ENCODE measurements at regions not wholly inside any gene's neighbourhood (a gene's known extent, or its start where the extent isn't known, plus 50 kb on each side); places are given as distances from the start of the nearest gene placed in this dataset.
A peak's percentile ranks its signal among the peaks of the same experiment; 100 is the strongest.
"Not testable (repeated sequence)": the region's sequence is repeated elsewhere in the genome, so short reads cannot be mapped to it uniquely, and the experiment has no call there.

DNA sequence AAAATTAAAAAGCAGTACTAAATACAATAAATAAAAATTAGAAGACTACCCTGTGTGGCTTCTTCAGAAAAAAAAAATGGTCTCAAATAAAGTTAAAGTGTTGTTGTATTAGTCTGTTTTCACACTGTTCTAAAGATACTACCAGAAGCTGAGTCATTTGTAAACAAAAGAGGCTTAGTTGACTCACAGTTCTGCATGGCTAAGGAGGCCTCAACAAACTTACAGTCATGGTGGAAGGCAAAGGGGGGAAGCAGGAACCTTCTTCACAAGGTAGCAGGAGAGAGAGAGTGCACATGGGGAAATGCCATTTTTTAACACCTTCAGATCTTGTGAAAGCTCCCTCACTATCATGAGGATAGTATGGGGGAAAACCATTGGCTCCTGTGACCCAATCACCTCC is 612.8 kb downstream of the RNF144A start:
- DNase-seq (ENCODE audit: low spot score): no peak

DNA sequence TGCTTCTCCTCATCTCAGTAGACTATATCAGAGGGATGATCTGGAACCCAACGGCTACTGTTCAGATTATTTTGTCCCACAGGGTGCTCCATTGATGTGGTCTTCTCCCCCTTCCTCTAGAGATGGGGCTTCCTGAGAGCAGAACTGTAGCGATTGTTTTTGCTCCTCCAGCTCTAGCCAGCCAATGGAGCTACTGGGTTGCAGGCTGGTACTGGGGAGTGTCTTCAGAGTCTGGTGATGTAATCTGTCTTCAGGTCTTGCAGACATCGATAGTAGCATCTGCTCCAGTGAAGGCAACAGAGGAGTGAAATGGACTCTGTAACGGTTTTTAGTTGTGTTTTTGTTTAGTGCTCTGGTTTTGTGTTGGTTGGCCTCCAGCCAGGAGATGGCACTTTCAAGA is 621.9 kb downstream of the RNF144A start:
- DNase-seq (ENCODE audit: low spot score): no peak

DNA sequence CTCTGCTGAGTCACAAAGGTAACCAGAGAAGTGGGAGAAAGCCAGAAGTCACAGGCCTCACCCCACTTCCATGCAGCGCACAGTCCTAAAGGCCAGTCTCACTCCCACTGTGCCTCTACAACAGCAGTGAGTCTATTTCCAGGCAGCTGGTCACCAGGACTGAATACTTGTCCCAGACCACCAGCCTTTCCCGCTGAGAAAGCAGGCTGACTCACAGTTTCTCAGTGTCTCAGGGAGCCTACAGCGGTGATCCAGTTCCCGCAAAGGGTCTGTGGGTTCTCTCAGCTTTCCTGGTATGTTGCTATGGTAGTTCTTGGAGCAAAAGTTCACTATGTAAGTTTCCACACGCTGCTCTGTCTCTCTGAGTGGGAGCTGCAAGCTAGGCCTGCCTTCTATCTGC is 622.5 kb downstream of the RNF144A start:
- DNase-seq (ENCODE audit: low spot score): no peak

DNA sequence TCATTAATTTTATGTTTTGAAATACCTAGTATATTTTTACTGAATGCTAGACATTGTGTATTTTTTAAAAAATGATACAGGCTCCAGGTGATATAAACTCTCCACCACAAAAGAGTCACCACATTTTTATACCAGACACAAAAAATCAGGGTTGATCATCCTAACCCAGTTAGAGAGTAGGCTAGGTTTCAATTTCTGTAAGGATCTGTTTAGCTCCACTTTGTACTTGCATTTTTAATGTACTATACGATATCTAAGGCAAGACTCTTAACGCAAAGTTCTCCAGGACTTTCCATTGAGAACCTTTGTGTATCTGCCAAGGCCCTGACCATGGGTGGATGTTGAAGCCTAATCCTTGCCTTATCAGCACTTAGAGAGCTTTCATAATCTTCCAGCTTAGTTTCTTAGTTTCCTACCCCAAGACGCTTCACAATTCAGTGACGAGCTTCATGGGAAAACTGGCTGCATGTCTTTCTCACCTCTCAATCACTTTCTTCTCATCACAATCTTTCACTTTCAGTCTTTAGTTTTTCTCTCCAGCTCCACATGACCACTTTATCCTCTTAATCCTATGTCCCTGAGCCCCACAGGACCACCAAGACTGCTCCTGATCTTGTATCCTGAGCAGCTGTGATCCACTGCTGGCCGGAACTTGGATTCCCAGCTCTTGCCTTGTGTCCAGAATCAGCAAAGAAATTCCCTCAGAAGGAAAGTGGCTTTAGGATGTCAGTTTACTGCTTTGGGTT is 635.8 kb downstream of the RNF144A start:
- no peak for DNase-seq (ENCODE audit: low spot score)

DNA sequence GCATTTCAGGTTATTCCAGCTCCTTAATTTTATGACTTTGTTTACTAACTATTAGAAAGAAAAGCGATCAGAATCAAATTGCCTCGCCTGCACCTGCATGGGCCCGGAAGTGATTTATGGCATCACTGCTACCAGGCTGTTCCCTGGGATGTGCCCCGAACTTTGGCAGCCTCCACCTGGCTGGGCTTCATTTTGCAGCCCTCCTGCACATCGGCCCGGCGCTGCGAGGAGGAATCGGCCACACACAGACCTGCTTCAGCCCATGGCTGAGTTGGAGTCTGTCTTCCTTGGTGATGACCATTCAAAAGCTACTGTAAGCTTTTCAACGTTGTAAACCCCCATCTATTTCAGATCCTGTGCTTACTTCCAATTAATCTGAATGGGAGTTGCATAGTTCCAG is 638.0 kb downstream of the RNF144A start:
- no peak for DNase-seq (ENCODE audit: low spot score)

DNA sequence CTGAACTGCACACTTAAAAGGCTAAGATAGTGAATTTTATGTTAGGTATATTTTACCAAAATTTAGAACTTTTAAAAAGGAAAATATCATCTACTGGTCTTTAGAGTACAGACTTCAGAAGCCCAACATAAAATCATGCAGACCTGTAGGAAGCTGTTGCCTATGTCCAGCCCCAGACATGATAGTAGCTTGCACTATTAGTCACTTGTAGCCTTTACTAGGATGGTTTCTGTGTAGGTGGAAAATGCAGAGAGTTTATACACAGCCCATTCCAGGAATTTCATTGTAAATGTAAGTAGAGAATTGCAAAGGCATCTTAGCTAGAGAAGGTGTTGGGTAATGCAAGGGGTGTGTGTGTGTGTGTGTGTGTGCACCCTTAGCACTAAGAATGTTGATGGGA is 640.2 kb downstream of the RNF144A start:
- DNase-seq (ENCODE audit: low spot score): no peak

DNA sequence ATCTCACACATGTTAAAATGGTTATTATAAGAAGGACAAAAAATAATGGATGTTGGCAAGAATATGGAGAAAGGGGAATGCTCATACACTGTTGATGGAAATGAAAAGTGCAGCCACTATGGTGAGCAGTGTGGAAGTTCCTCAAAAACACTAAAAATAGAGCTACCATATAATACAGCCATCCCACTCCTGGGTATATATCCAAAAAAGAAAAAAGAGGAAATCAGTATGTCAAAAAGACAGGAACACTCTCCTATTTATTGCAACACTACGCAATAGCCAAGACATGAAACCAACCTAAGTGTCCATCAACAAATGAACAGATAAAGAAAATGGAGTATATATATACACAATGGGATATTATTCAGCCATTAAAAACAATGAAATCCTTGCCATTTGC is 642.6 kb downstream of the RNF144A start:
- DNase-seq (ENCODE audit: low spot score): no peak

DNA sequence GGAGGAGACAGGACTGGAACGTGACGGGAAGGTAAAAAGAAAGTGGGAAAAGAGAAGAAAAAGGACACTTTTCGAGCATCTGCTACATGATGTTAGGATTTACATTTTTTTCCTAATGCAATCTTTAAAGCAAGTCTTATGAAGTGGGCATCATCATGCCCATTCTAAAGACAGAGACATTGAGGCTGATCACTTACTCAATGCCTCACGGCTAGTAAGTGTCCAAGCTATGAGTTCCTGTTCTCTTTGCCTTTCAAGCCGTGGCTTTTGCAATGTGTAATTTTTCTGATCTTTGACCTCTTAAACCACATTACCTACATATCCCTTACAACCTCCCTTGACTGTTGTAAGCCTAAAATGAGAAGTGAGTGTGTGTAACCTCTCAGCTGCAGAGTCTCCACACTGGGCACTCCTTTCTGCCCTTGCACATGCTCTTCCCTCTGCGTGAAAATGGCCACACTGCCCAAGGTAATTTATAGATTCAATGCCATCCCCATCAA is 649.2 kb downstream of the RNF144A start:
- no peak for DNase-seq (ENCODE audit: low spot score)

DNA sequence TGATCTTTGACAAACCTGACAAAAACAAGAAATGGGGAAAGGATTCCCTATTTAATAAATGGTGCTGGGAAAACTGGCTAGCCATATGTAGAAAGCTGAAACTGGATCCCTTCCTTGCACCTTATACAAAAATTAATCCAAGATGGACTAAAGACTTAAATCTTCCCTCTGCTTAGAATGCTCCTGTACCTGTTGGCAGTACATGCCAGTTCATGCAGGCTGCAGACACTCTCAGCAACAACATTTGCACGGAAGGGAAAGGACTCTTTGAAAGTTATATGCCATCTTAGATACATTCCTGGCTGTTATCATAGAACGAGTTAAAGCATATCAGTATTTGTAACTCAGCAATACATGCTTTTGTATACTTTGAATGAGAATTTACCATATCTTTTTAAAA is 649.9 kb downstream of the RNF144A start:
- not testable (repeated sequence) for DNase-seq (ENCODE audit: low spot score)

DNA sequence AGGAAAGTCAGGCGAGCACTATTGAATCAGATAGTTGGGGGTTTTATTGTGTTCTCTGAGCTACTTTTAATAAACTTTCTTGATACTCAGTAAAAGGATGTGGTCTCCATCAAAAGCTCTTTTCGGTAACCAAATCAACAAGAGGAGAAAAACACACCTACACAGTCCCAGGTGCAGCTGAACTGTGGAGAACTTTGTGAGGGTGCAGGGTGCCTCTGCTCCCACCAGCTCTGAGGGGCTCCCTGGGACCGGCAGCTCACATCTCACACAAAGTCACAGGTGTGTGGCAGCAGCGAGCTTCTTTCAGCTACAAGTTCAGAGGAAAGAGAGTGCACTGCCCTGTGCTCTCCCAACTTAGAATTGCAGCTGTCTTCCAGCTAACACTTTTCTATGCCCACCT is 650.4 kb downstream of the RNF144A start:
- DNase-seq (ENCODE audit: low spot score): no peak

DNA sequence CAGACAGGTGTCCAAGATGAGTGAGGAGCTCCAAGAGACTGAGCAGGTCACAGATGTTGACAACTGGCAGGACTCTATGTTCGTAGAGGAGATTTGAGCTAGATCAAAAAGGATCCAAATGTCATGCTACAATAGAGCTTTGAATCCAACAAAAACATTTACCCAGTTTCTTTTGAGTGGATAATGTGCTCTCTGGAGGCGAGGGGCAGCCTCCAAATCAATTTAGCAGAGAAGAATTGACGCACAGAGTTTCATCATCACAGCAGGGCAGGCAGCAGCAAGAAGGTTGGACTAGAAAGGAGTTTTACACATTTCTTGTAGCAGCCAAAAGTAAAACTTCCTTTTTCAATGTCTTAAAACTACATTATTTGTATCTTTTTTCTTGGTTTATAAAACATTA is 653.0 kb downstream of the RNF144A start:
- no peak for DNase-seq (ENCODE audit: low spot score)

DNA sequence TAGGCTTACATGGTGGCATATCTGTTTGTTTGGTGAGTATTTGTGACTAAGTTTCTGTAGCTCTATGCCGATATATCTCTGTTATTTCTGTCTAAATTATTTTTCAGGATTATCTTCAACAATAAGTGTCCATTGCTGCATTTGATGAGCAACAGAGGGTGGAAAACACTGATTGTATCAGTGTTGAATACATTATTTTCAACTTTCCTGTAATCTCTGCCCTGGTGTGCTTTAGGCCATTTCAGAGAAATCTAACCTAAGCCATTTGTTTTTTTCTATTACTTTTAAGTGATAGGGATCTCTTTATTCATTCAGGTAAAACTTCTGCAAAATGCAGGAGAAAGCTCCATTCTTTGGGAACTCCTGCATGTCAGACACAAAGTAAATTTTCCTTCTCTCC is 654.5 kb downstream of the RNF144A start:
- DNase-seq (ENCODE audit: low spot score): no peak

DNA sequence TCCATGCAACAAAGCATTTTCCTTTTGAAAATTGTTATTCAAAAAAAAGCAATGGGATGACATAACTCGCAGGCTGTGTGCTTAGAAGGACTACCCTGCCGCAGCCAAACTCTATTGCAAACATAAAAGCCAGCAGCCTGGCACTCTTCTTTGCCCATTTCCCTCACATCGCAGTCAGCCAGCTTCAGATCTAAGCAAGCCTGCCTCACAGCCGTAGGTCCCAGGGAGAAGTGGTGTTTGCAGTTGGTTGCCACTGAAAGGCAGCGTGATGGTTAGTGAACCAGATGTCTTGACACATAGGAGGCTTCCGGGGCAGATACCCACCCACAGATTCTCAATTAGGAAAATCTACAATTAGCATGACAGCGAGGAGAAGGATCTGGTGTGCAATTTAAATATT is 655.2 kb downstream of the RNF144A start:
- DNase-seq (ENCODE audit: low spot score): no peak

DNA sequence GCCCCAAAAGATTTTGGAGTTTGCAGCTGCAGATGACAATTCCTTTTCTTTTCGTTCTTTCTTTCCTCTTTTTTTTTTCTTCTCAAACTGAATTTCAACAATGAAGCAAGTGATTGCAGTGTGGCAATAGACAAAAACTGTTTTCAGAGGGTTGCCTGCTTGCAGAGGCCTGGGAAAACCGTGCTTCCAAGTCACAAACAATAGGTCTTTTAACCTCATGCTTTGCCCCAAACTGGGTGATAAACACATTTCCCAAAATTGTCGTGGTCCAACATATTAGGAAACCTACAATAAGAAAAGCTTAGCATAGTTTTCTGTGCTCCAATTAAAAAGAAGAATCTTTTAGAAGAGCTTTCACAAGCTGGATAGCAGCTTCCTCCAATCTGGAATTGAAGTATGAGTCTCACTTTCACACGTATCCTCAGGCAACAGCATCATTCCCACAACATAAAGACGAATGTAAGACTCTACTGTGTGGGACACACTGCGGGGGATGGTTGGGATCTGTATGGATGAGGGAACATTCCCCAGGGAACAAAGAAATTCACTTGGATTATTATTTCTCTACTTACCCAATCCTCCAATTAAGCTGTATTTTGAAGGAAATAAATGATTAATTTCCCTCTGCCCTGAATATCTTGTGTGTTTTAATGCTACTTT is 656.1 kb downstream of the RNF144A start:
- peak; percentile 87 for DNase-seq (ENCODE audit: low spot score)

DNA sequence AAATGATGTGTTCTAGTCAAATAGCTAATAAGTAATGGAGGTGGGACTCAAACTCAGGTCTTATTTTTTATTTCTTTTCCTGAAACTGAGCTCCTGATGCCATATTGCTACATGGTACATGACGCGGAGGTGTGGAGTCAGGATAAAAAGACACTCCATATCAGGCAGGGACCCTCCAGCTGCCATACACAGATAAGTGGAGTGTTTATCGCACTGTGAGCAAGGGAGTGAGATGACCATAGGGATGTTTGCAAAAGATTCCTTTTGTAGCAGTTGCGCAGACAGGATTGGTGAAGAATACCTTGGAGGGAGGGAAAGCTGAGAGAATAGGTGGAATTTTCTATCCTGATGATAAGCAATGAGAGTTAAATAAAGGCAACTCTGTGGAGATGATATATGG is 657.2 kb downstream of the RNF144A start:
- no peak for DNase-seq (ENCODE audit: low spot score)

DNA sequence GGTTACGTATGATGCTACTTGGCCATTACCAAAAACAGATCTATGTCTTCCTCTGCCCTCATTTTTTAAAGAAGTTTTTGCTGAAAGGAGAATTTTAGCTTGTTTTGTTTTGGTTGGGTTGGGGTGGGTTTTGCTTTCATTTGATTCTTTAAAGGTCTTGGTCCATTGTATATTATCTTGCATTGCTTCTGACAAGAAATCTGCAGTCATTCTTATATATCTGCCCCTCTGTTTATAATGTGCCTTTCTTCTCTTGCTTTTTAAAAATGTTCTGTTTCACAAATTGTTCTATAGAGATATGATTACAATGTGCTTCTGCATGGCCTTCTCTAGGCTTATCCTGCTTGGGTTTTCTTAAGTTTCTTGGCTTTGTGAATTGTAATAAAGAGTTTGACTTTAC is 660.6 kb downstream of the RNF144A start:
- DNase-seq (ENCODE audit: low spot score): no peak

DNA sequence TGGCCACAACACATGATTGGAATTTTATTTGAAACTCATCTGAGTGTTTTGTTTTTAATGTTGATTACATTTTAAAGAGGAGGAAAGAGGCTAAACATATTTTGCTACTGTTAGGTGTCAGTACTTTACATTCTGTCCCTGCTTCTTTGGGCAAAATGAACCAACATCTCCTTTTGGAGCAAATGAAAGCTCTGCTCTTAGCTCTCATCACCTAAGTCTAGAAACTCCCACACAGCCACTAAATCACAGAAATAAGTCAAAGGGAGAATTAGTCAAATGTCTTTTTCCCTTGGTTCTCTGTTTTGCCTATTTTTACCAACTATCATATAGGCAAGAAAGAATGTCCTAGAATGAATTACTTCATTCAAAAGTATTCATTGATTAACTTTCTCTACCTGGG is 666.8 kb downstream of the RNF144A start:
- no peak for DNase-seq (ENCODE audit: low spot score)

DNA sequence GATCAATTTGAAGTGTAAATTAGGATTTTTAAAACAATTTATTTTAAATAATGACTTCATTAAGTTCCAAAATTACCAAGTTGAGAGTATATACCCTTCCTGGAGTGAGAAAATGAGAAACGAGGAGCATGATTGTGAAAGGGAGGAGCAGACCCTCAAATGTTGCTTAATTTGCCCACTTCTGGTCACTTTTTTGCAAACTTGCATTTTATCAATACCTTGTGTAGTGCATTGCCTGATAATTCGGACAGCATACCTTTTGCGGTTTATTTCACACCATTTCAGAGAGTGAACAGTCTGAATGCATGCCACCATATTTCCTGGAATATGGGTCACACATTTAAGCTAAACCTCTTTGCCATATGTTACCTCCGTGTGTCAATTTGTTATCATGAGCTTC is 669.7 kb downstream of the RNF144A start:
- DNase-seq (ENCODE audit: low spot score): no peak

DNA sequence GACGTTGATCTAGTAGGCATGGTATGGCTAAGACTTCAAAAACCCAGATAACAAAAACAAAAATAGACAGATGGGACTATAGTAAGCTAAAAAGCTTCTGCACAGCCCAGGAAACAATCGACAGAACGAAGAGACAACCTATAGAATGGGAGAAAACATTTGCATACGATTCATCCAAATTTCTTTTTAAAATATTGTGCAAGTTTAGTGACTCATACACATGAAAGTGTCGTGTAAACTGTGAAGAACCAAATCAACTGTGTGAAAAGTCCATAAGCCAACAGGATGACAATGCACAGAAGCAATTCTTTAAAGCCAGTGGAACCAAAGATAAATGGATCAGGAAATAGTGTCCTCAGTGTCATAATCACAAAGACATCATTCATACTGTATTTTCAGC is 671.1 kb downstream of the RNF144A start:
- DNase-seq (ENCODE audit: low spot score): peak; percentile 41

DNA sequence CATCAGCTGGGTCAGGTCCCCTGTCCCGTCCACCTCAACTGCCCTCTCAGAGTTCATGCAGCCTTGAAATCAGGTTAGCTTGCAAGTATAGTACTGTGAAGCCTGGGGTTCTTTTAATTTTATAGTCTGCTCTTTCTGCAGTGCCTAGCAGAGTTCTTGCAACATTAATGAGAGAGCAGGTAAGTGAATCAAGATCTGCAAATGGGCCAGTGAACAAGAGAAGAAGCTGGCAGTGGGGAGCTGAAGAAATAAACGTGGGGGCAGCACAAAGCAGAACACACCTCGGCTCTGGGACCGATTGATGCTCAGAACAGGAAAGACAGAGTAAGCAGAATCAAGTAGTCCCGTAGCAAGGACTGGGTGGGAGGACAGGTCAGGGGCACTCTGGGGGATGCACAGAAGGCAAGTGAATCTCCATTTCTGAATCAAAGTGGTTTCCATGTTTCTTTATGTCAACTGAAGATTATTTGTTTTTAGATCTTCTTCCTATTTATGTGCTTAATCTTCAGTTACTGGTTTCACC is 675.5 kb downstream of the RNF144A start:
- DNase-seq (ENCODE audit: low spot score): no peak

DNA sequence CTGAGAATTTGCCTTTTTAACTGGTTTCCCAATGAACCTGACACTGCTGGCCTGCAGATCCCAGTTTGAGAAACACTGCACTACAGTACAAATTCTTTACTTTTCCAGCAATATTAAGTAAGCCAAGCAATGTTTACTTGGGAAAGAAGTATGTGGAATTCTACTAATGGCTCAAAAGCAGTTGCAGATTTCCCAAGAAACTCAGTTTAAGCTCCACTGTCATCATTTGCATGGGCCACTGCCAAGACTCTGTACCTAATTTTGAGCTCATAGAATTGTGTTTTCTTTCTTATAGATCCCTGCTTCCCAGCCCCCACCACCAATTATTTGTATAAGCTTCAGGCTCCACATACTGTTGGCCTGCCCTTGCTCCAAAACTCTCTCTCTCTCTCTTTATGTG is 676.1 kb downstream of the RNF144A start:
- no peak for DNase-seq (ENCODE audit: low spot score)

DNA sequence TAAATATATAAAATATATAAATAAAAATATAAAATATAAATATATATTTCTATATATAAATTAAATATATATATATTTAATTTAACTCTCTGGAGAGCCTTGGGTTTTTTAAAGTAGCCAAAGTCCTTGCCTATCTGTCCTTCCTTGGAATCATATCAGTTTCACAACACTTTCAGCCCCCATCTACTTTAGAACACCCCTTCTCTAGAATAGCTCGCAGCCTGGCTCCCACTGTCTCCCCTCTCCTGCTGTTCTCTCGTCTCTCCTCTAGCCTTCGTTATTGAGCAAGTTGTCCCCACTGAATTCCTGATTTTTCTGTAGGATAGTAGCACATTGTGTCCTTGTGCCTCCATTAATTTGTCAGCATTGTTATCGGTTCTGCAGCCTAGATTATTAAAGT is 677.0 kb downstream of the RNF144A start:
- DNase-seq (ENCODE audit: low spot score): no peak

DNA sequence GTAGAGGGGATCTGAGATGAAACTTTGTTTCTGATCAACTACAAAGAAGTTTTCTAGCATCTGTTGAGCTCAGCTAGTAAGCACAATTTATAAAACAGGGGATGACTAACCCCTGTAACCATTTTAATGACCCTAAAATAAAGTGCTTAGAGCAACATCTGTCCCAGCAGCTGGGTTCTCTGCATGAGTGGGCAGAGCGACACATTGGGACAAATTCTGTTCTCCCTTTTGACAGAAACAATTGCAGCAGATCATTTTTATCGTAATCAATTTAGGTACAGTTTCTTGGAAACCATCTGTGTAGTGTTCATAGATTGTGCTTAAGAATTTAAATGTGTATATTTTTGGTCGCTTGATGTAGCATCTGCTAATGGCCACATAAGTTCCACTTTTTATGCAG is 678.0 kb downstream of the RNF144A start:
- no peak for DNase-seq (ENCODE audit: low spot score)

DNA sequence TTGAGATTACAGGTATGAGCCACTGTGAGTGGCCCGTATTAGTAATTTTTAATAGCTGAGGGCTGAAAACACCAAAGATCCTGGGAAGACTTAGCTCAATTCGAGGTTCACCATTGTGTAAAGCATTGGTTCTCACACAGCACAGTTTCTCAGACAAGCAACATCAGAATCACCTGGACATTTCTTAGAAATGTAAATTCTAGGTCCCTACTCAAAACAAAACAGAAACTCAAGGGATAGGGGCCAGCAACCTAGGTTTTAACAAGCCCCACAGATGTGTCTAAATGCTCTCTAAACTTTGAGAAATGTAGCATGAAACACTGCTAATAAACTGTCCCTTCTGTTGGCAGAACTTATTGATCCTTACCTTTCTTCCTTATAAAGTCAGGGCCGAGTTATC is 681.2 kb downstream of the RNF144A start:
- DNase-seq (ENCODE audit: low spot score): no peak

Data from COLO829 (cell line).